Lung (tissue), 11 donors: ENCODE measurements at regions not wholly inside any gene's neighbourhood (a gene's known extent, or its start where the extent isn't known, plus 50 kb on each side); places are given as distances from the start of the nearest gene placed in this dataset.

ENCODE experiments used
- ATAC-seq: fragments of 200-7000 bp; cut with Tn5 transposase; one replicate; pipeline ENCODE4 v1.9.1; 2020; ENCODE audit warnings: moderate number of reproducible peaks; ENCODE audit not compliant: insufficient read depth, low FRiP score
- DNase-seq, 3 donors: peaks; one replicate each; pipeline ENCODE4 v3.0.0-alpha.2; 2013 to 2017
- H3K27ac ChIP-seq, 2 donors: one replicate each; pipeline ENCODE4 v1.5.1; 2013; ENCODE audit warnings: mild to moderate bottlenecking in 2 of 2, moderate library complexity in 2 of 2, control low read depth in 1 of 2, inconsistent platforms in 1 of 2, low read depth in 1 of 2, low read length in 1 of 2
- H3K27me3 ChIP-seq, 3 donors: one replicate each; pipeline ENCODE4 v1.5.1; 2013; ENCODE audit warnings: low read length in 2 of 3; ENCODE audit not compliant: control insufficient read depth in 3 of 3, insufficient read depth in 3 of 3
- H3K36me3 ChIP-seq, 4 donors: one replicate each; pipeline ENCODE4 v1.5.1; 2013; ENCODE audit warnings: low read length in 4 of 4, mild to moderate bottlenecking in 1 of 4, moderate library complexity in 1 of 4; ENCODE audit not compliant: control insufficient read depth in 4 of 4, insufficient read depth in 4 of 4
- H3K4me1 ChIP-seq, 5 donors: one replicate each; pipeline ENCODE4 v1.5.1; 2013; ENCODE audit warnings: low read length in 5 of 5, mild to moderate bottlenecking in 2 of 5, moderate library complexity in 1 of 5; ENCODE audit not compliant: control insufficient read depth in 5 of 5, insufficient read depth in 5 of 5
- H3K4me3 ChIP-seq: one replicate; pipeline ENCODE4 v1.5.1; 2013; ENCODE audit warnings: mild to moderate bottlenecking, control low read depth, moderate library complexity
- H3K9ac ChIP-seq, 2 donors: one replicate each; pipeline ENCODE4 v1.5.1; 2013; ENCODE audit warnings: low read length in 2 of 2, control low read depth in 1 of 2; ENCODE audit not compliant: insufficient read depth in 1 of 2
- H3K9me3 ChIP-seq, 4 donors: one replicate each; pipeline ENCODE4 v1.5.1; 2013; ENCODE audit warnings: low read length in 3 of 4, mild to moderate bottlenecking in 1 of 4, moderate library complexity in 1 of 4; ENCODE audit not compliant: control insufficient read depth in 4 of 4, insufficient read depth in 3 of 4
- CTCF ChIP-seq: IDR thresholded peaks from 2 replicates; pipeline ENCODE4 v1.5.1; 2012; ENCODE audit warnings: mild to moderate bottlenecking; ENCODE audit errors: control extremely low read depth, extremely low read depth
- WGBS, 2 donors: extraction: QIAGEN DNeasy Blood & Tissue Kit; methylation state at CpG; one replicate each; pipeline ENCODE4 v1.1.7; 2013; 5-methylcytosine and 5-hydroxymethylcytosine counted together
- donor health status: control.
- donor health status: control.
- donor health status: Bipolar disorder and iron deficiency.
- donor health status: healthy.
- donor health status: DM: yes; HTN: yes; CAD: no.

DNA sequence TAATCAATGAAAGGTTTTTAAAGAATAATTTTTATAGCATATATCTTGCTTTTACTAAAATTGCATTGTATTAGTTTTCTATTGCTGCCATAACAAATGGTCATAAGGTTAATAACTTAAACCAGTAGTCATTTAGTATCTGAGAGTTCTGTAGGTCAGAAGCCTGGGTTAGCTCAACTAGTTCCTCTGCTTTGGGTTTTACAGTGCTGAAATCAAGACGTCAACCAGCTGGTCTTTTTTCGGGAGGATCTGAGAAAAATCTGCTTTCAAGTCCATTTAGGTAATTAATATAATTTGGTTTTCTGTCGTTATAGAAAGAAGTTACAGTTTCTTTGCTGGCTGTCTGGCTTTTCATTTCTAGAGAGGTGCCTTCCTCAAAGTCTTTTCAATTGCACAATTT, 577.7 kb downstream of the MRPL39 start:
- no peak overlapping the region for H3K27ac ChIP-seq
- TF ChIP-seq CTCF, result no peak
- DNase-seq, result no peak
- no peak overlapping the region for H3K9ac ChIP-seq
- H3K4me3 ChIP-seq, result no peak overlapping the region
- WGBS, 2 donors, result 48 to 56% methylated on average over 3 of the region's 3 CpGs
- no peaks in the 10 kb centered on the region for H3K36me3 ChIP-seq
- no peaks in the 10 kb centered on the region for H3K27me3 ChIP-seq
- no peaks in the 10 kb centered on the region for H3K4me1 ChIP-seq
- ATAC-seq, result no peak
- no peaks in the 10 kb centered on the region for H3K9me3 ChIP-seq

GRCh38 chr21:25025596-25025995, 581.7 kb downstream of the MRPL39 start:
- TF ChIP-seq CTCF, result no peak
- Histone ChIP-seq H3K9ac (no peak overlapping the region), H3K36me3 (no peaks in the 10 kb centered on the region), H3K4me3 (no peak overlapping the region), H3K9me3 (no peaks in the 10 kb centered on the region), H3K4me1 (no peaks in the 10 kb centered on the region), H3K27ac (no peak overlapping the region), H3K27me3 (no peaks in the 10 kb centered on the region)
- ATAC-seq (no peak), DNase-seq (no peak)
- 47 to 73% methylated on average over 2 of the region's 2 CpGs for WGBS, 2 donors

DNA sequence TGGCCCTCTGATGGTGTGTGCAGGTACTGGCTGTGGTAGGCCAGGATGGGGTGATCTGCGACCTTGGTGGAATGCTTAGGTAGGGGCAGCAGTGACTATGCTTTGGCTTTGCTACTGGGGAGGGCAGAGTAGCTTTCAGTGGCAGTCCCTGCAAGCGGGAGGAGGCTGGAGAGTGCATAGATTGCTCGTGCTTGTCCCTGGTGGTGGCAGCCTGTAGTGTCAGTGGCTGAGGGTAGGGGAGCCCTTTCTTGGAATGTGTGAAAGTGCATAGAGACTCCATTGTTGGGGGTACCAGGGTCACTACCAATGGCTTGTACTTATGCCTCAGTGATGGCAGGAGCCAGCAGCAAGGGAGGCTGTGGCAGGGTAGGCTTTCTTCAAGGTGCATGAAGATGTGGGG, 582.6 kb downstream of the MRPL39 start:
- Histone ChIP-seq H3K9ac (no peak overlapping the region), H3K27me3 (no peaks in the 10 kb centered on the region), H3K36me3 (no peaks in the 10 kb centered on the region), H3K4me3 (no peak overlapping the region), H3K4me1 (no peaks in the 10 kb centered on the region), H3K27ac (no peak overlapping the region), H3K9me3 (no peaks in the 10 kb centered on the region)
- 84 to 99% methylated on average over 3 of the region's 3 CpGs for WGBS, 2 donors
- DNase-seq, result no peak
- ATAC-seq, result no peak
- TF ChIP-seq CTCF, result no peak

- H3K27ac ChIP-seq, result no peak overlapping the region
- H3K4me3 ChIP-seq, result no peak overlapping the region
- peaks cover 0 to 4% (median 0%) of the 10 kb centered on the region in 5 donors for H3K4me1 ChIP-seq
- no peaks in the 10 kb centered on the region for H3K27me3 ChIP-seq
- TF ChIP-seq CTCF, result no peak
- H3K9me3 ChIP-seq, result peaks cover 0 to 4% (median 2%) of the 10 kb centered on the region in 4 donors
- 76 to 87% methylated on average over 7 of the region's 7 CpGs for WGBS, 2 donors
- no peaks in the 10 kb centered on the region for H3K36me3 ChIP-seq
- DNase-seq (peak in 1 of 3 donors; percentile 13), ATAC-seq (no peak)
- no peak overlapping the region for H3K9ac ChIP-seq
Observed at GRCh38 chr21:25005388-25005787, 601.9 kb downstream of the MRPL39 start.
